NCI-H1417 (cell line): ENCODE measurements at regions not wholly inside any gene's neighbourhood (a gene's known extent, or its start where the extent isn't known, plus 50 kb on each side); places are given as distances from the start of the nearest gene placed in this dataset.

Experiments used
- DNase-seq, 3 experiments: peaks; one replicate each; lab custom pipeline; 2025; lab: John Stamatoyannopoulos, UW

GRCh38 chr13:47518530-47518929 is 482.5 kb downstream of the SUCLA2 start:
- DNase-seq = no peak

GRCh38 chr13:47511647-47512046 is 489.4 kb downstream of the SUCLA2 start:
- no peak for DNase-seq

GRCh38 chr13:47508527-47509228 is 492.4 kb downstream of the SUCLA2 start:
- no peak for DNase-seq

- DNase-seq = no peak
Measured at GRCh38 chr13:47503475-47503874, 497.6 kb downstream of the SUCLA2 start.

- DNase-seq = no peak
Measured at GRCh38 chr13:47502166-47502565, 498.9 kb downstream of the SUCLA2 start.

- no peak for DNase-seq
Measured at GRCh38 chr13:47499358-47500150, 501.5 kb downstream of the SUCLA2 start.

GRCh38 chr13:47484548-47484947 is 516.5 kb downstream of the SUCLA2 start:
- peak in 1 of 3 experiments; percentile 1 for DNase-seq

- DNase-seq = no peak
Measured at GRCh38 chr13:47481536-47481935, 519.5 kb downstream of the SUCLA2 start.

GRCh38 chr13:47480951-47481350 is 520.1 kb downstream of the SUCLA2 start:
- no peak for DNase-seq

- no peak for DNase-seq
Measured at GRCh38 chr13:47480121-47480520, 521.0 kb downstream of the SUCLA2 start.

- DNase-seq = no peak
Measured at GRCh38 chr13:47478985-47479384, 522.1 kb downstream of the SUCLA2 start.

- no peak for DNase-seq
Measured at GRCh38 chr13:47475441-47475948, 525.6 kb downstream of the SUCLA2 start.

GRCh38 chr13:47474839-47475238 is 526.2 kb downstream of the SUCLA2 start:
- no peak for DNase-seq

GRCh38 chr13:47474326-47474725 is 526.7 kb downstream of the SUCLA2 start:
- no peak for DNase-seq

- DNase-seq = no peak
Measured at GRCh38 chr13:47472516-47472915, 528.6 kb downstream of the SUCLA2 start.

- no peak for DNase-seq
Measured at GRCh38 chr13:47463726-47464125, 537.3 kb downstream of the SUCLA2 start.

GRCh38 chr13:47463002-47463401 is 538.1 kb downstream of the SUCLA2 start:
- peak in 1 of 3 experiments; percentile 0 for DNase-seq

- no peak for DNase-seq
Measured at GRCh38 chr13:47461816-47462215, 539.3 kb downstream of the SUCLA2 start.

GRCh38 chr13:47459512-47459911 is 541.6 kb downstream of the SUCLA2 start:
- DNase-seq = no peak

GRCh38 chr13:47457626-47458025 is 543.4 kb downstream of the SUCLA2 start:
- DNase-seq = no peak

- no peak for DNase-seq
Measured at GRCh38 chr13:47455626-47456025, 545.4 kb downstream of the SUCLA2 start.

- no peak for DNase-seq
Measured at GRCh38 chr13:47454986-47455385, 546.1 kb downstream of the SUCLA2 start.

GRCh38 chr13:47437406-47437805 is 540.6 kb upstream of the HTR2A start:
- no peak for DNase-seq
